ENCODE measurements at regions not wholly inside any gene's neighbourhood (a gene's known extent, or its start where the extent isn't known, plus 50 kb on each side); places are given as distances from the start of the nearest gene placed in this dataset.
A peak's percentile ranks its signal among the peaks of the same experiment; 100 is the strongest.

DNA sequence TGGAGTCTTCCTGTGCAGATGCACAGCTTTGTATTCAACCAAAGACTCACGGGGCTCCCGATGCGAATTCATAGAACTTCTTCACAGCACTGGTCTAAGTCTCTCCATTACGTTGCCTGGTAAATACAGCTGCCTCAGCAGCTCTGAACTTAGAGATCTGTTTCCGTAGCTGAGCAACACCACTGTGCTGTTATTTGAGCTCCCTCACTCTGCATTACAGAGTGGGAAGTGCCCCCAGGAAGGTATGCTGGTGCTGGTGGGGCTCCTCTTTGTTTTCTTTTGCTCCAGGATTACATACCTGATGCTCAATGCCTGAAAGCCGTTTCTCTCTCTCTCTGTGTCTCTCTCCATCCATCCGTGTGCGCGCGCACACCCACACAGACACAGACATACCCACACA, 227.5 kb upstream of the RMST start:
- DNase-seq: no peak
- in situ Hi-C loops (cut with HindIII; ENCODE audit: low pct_ligation_motif_present, low pct_unique_long_range_greater_than_20kb, low sequenced_read_pairs): no loop called here

GRCh38 chr12:97246368-97246767, 216.2 kb upstream of the RMST start:
- no peak for DNase-seq
- in situ Hi-C loops (cut with HindIII; ENCODE audit: low pct_ligation_motif_present, low pct_unique_long_range_greater_than_20kb, low sequenced_read_pairs): no loop called here

DNA sequence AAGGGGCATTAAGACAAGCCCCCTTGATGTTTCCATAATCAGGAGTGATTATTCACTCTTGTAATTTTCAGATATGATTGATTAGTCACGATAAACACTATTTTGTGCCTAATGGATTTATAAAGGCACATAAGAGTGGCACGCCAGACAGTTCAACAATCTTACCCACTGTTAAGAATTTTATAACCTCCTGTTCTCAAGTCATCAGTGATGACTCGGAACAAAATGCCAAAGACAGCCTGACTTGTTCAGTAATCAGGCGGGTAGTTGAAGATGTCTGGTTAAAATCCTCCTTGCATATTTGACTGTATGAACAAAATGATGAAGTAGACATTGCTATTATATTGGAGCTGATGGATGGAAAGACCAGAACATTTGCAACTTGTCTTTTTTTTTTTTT, 212.1 kb upstream of the RMST start:
- no peak for DNase-seq
- in situ Hi-C loops (cut with HindIII; ENCODE audit: low pct_ligation_motif_present, low pct_unique_long_range_greater_than_20kb, low sequenced_read_pairs): no loop called here

DNA sequence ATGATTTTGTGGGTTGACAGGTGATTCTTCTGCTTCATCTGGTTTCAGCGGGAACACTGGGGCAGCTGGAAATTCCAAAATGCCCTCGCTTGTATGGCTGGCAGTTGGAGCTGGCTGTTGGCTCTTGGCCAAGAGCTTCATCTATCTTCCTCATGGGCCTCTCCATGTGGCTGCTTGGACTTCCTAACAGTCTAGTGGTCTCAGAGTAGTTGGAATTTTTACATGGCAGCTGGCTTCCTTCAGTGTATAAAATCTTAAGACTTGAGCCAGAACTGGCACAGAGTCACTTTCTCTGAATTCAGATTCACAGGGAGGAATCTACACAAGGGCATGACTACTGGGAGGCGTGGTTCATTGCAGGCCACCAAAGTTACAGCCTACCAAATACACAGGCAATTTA, 204.9 kb upstream of the RMST start:
- DNase-seq: no peak
- in situ Hi-C loops (cut with HindIII; ENCODE audit: low pct_ligation_motif_present, low pct_unique_long_range_greater_than_20kb, low sequenced_read_pairs): no loop called here

DNA sequence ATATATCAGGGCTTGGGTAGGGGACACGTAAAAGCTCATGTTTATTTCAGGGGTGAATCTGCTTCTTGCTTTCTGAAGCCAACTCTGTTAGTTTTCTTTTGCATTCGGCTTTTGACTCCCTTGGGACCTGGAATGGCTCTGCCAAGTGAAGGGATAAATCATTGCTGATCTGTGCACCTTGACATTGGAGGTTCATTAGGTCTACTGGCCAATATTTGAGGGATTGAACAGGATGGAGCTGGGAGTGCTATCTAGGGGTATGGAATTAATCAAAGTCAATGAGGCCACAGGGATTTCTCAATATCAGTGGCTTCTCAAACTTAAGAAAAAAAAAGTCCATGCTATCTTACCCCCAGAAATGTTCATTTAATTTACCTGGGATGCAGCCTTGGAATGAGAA, 203.5 kb upstream of the RMST start:
- DNase-seq: no peak
- in situ Hi-C loops (cut with HindIII; ENCODE audit: low pct_ligation_motif_present, low pct_unique_long_range_greater_than_20kb, low sequenced_read_pairs): no loop called here

DNA sequence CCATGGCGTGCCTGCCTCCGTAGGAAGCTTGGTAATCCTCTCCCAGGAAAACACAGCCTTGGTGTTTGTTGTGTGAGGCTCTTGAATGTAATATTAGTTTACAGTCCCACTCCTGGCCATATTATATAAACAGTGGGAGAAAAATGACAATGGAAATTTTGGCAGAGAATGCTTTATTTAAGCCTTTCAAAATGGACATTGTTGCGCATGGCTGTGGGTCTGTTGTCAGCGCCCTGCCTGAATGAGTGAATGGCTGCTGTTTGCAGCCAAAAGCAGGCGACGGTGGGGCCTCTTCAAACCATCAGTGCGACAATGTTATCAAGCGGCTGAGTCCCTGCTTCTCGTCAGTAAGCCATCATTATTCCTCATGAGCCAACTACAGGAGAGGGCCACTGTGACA, 201.8 kb upstream of the RMST start:
- no peak for DNase-seq

DNA sequence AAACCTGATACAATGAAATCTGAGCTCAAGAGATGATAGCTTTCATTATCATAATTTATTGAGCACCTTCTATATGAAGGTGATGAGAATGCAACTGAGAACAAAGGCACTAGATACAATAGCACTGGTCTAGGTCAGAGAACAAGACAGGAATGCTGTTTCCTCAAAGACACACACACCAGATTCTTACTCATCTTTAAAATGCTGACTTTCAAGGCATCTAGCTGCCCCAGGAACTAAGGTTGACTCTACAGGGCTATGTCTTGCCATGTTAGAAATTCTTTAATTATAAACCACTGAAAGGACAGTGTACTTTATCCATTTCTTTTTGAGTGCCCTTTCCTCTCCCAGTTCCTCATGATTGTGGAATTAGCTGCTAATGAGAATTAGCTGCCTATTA, 195.4 kb upstream of the RMST start:
- DNase-seq: no peak
- in situ Hi-C loops (cut with HindIII; ENCODE audit: low pct_ligation_motif_present, low pct_unique_long_range_greater_than_20kb, low sequenced_read_pairs): no loop called here

More for the DNA sequence above, 201.8 kb upstream of the RMST start:
- in situ Hi-C loops (cut with HindIII; ENCODE audit: low pct_ligation_motif_present, low pct_unique_long_range_greater_than_20kb, low sequenced_read_pairs): no loop called here

GRCh38 chr12:97267594-97268202, 194.9 kb upstream of the RMST start:
- no peak for DNase-seq
- in situ Hi-C loops (cut with HindIII; ENCODE audit: low pct_ligation_motif_present, low pct_unique_long_range_greater_than_20kb, low sequenced_read_pairs): no loop called here

- in situ Hi-C loops (cut with HindIII; ENCODE audit: low pct_ligation_motif_present, low pct_unique_long_range_greater_than_20kb, low sequenced_read_pairs): no loop called here
- DNase-seq: no peak
Measured at GRCh38 chr12:97272471-97272870, 190.1 kb upstream of the RMST start.

- DNase-seq: no peak
- in situ Hi-C loops (cut with HindIII; ENCODE audit: low pct_ligation_motif_present, low pct_unique_long_range_greater_than_20kb, low sequenced_read_pairs): no loop called here
Measured at GRCh38 chr12:97274386-97274785, 188.2 kb upstream of the RMST start.

DNA sequence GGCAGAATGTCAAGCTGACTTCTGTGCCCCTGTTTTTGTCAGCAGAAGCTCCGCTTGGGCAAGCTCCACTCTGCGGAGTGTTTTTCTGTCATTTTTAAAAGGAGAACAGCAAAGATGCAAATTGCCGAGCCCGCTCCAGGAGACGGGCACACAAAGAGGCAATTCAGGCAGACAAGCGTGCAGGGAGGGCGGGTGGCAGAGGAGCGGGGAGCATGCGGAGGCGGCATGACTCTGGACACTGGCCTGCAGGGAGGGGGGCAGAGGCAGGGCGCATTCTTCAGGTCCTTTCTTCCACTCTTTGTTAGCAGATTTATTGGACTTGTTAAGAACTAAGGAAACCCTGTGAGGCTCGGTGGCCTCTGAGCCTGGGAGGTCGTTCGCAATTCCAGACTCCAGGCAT, 187.3 kb upstream of the RMST start:
- DNase-seq: no peak
- in situ Hi-C loops (cut with HindIII; ENCODE audit: low pct_ligation_motif_present, low pct_unique_long_range_greater_than_20kb, low sequenced_read_pairs): no loop called here

GRCh38 chr12:97275728-97276590, 186.6 kb upstream of the RMST start:
- in situ Hi-C loops (cut with HindIII; ENCODE audit: low pct_ligation_motif_present, low pct_unique_long_range_greater_than_20kb, low sequenced_read_pairs): no loop called here
- no peak for DNase-seq

DNA sequence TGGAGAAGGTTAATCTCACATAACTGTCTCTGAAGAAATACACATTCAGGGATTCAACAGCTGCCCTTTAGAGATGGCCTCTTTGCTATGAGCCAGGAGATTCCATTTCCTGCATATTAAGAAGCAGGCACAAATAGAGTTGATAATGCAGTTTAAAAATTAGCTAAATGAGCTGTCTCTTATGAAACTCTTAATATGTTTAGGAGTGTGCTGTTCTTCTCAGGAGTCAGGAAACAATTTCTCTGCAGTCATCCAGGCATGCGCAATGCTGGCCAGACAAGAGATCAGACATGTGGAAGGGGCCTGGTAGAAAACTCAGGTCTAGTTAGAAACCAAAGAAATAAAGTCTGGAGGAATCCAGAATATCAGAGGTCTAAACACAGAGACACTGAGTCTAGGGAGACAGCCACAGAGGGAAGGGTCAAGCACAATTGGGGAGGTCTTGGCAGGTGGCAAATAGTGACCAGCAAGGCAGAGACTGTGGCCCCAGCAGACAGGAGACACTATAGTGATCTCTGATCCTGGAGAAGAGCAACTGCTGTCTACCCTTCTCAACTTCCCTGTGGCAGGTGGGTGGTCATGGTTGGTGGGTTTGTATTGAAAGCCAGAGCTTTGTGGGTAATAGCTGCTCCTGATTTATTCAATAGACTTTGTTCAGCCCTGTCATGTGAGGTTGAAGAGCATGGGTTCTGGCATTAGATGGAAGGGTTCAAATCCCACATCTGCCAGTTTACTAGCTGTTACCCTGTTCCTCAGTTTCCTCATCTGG, 185.8 kb upstream of the RMST start:
- in situ Hi-C loops (cut with HindIII; ENCODE audit: low pct_ligation_motif_present, low pct_unique_long_range_greater_than_20kb, low sequenced_read_pairs): no loop called here
- DNase-seq: no peak

GRCh38 chr12:97283297-97283696, 179.3 kb upstream of the RMST start:
- DNase-seq: peak; percentile 8
- in situ Hi-C loops (cut with HindIII; ENCODE audit: low pct_ligation_motif_present, low pct_unique_long_range_greater_than_20kb, low sequenced_read_pairs): no loop called here

- DNase-seq: no peak
- in situ Hi-C loops (cut with HindIII; ENCODE audit: low pct_ligation_motif_present, low pct_unique_long_range_greater_than_20kb, low sequenced_read_pairs): no loop called here
Measured at GRCh38 chr12:97288531-97288930, 174.1 kb upstream of the RMST start.

DNA sequence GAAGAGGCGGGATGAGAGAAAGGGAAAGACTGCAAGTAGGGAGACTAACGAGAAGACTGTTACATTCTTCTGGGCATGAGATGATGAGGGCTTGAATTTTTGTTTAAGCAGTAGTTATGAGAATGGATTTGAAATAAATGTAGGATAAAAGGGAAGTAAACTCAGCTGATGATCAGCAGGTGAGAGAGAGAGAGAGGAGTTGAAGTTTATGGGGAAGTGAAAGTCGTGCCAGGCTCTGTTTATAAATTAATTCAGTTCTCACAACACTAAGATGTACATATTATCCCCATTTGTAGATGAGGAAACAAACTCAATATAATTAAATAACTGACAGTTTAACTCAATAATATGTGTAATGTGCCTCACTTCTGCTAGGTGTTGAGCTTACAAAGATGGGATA, 170.0 kb upstream of the RMST start:
- no peak for DNase-seq
- in situ Hi-C loops (cut with HindIII; ENCODE audit: low pct_ligation_motif_present, low pct_unique_long_range_greater_than_20kb, low sequenced_read_pairs): no loop called here

DNA sequence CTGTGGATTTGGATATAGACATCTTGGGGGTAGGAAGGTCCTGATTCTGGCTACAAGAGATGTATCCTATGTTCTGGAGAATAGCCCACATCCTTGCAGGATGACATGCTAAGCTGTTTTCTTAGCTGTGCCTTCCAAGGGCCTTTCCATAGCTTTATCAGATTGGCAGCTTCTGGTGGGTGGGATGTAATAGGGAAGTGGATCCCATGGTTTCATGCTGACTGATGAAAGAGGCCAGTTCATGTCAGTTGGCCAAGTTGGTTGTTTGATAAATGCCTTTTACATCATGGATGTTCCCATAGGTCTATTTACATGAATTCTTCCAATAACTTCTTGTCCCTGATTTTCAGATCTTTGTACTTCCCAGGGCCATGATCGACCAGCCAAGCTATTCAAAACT, 169.1 kb upstream of the RMST start:
- DNase-seq: no peak
- in situ Hi-C loops (cut with HindIII; ENCODE audit: low pct_ligation_motif_present, low pct_unique_long_range_greater_than_20kb, low sequenced_read_pairs): no loop called here

DNA sequence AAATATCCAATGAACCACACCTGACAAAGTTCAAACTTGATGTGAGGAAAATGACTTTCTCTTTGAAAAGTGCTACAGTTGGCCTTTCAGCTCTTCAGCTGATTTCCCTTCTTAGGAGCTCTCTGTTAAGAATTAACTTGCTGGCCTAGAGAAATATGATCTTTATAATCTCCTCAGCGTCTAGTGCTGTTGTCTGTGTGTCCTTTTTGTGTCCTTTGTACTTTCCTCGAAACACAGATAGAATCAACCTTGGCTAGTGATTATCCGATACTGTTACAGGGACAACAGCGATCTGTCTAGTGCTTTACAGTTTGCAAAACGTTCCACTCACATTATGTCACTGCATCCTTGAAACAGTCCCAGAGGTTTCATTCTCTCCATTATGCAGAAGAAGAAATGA, 162.8 kb upstream of the RMST start:
- in situ Hi-C loops (cut with HindIII; ENCODE audit: low pct_ligation_motif_present, low pct_unique_long_range_greater_than_20kb, low sequenced_read_pairs): no loop called here
- DNase-seq: no peak

- no peak for DNase-seq
- in situ Hi-C loops (cut with HindIII; ENCODE audit: low pct_ligation_motif_present, low pct_unique_long_range_greater_than_20kb, low sequenced_read_pairs): no loop called here
Measured at GRCh38 chr12:97300431-97300830, 162.2 kb upstream of the RMST start.

DNA sequence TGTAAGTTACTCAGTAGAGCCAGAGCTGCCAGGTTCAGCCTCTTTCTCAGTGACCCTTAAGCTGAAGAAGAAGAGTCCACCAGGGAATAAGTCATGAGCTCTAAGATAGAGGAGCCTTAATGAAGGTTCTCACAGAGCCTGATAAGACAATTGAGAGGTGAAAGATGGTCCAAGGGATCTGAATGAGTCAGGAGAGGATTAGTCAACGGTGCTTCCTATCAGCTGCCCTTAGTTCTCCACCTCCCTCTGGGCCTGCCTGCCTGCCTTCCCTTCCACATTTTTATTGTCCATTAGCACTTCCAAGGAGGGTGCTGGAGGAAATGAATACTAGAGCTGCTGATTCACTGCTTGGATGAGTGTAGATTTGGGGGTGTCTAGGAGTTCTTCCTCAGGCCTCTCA, 161.7 kb upstream of the RMST start:
- DNase-seq: no peak
- in situ Hi-C loops (cut with HindIII; ENCODE audit: low pct_ligation_motif_present, low pct_unique_long_range_greater_than_20kb, low sequenced_read_pairs): no loop called here
